HG02884 (cell line): ENCODE measurements at regions not wholly inside any gene's neighbourhood (a gene's known extent, or its start where the extent isn't known, plus 50 kb on each side); places are given as distances from the start of the nearest gene placed in this dataset.

Source experiments
- ATAC-seq: cut with Tn5 transposase; IDR thresholded peaks from one replicate; pipeline ENCODE4 v1.9.1; 2021; ENCODE audit warnings: mild to moderate bottlenecking, moderate library complexity; ENCODE audit not compliant: unreplicated experiment

GRCh38 chr12:67425394-67425793, 156.2 kb downstream of the CAND1 start:
- no peak for ATAC-seq

- no peak for ATAC-seq
Observed at GRCh38 chr12:67426067-67426466, 156.9 kb downstream of the CAND1 start.

GRCh38 chr12:67427336-67427735, 158.2 kb downstream of the CAND1 start:
- ATAC-seq: no peak

GRCh38 chr12:67428431-67428830, 159.3 kb downstream of the CAND1 start:
- ATAC-seq: no peak

- no peak for ATAC-seq
Observed at GRCh38 chr12:67430708-67431335, 161.7 kb downstream of the CAND1 start.

GRCh38 chr12:67431411-67432020, 162.4 kb downstream of the CAND1 start:
- no peak for ATAC-seq

GRCh38 chr12:67433385-67434175, 164.4 kb downstream of the CAND1 start:
- peak; percentile 67 for ATAC-seq

- ATAC-seq: no peak
Observed at GRCh38 chr12:67434671-67435370, 165.7 kb downstream of the CAND1 start.

- ATAC-seq: no peak
Observed at GRCh38 chr12:67436230-67436629, 167.1 kb downstream of the CAND1 start.

GRCh38 chr12:67437011-67437410, 167.9 kb downstream of the CAND1 start:
- no peak for ATAC-seq

GRCh38 chr12:67439611-67440010, 170.5 kb downstream of the CAND1 start:
- ATAC-seq: no peak

GRCh38 chr12:67441736-67442346, 172.7 kb downstream of the CAND1 start:
- ATAC-seq: peak; percentile 77

- ATAC-seq: no peak
Observed at GRCh38 chr12:67442347-67442841, 173.2 kb downstream of the CAND1 start.

- no peak for ATAC-seq
Observed at GRCh38 chr12:67442896-67443295, 173.7 kb downstream of the CAND1 start.

- no peak for ATAC-seq
Observed at GRCh38 chr12:67444542-67444941, 175.4 kb downstream of the CAND1 start.

- ATAC-seq: no peak
Observed at GRCh38 chr12:67446716-67447115, 177.6 kb downstream of the CAND1 start.

GRCh38 chr12:67447180-67447579, 178.0 kb downstream of the CAND1 start:
- no peak for ATAC-seq

GRCh38 chr12:67449591-67450052, 180.5 kb downstream of the CAND1 start:
- peak; percentile 67 for ATAC-seq

GRCh38 chr12:67450441-67450840, 181.3 kb downstream of the CAND1 start:
- ATAC-seq: no peak

GRCh38 chr12:67451206-67451605, 182.0 kb downstream of the CAND1 start:
- no peak for ATAC-seq
